ENCODE measurements at regions not wholly inside any gene's neighbourhood (a gene's known extent, or its start where the extent isn't known, plus 50 kb on each side); places are given as distances from the start of the nearest gene placed in this dataset.

GRCh38 chr13:22018076-22018835 is 347.4 kb downstream of the FGF9 start:
- H3K27me3 ChIP-seq (ENCODE audit: control insufficient read depth, insufficient read depth, low read length) = no peaks in the 10 kb centered on the region
- ATAC-seq (no peak), DNase-seq (ENCODE audit: low read depth, low spot score) (no peak)
- in situ Hi-C loops (cut with HindIII; ENCODE audit: low pct_unique_long_range_greater_than_20kb, low sequenced_read_pairs) (no loop called here), intact Hi-C loops (cut with micrococcal nuclease; ENCODE audit: unreplicated experiment) (no loop called here)
- H3K27ac ChIP-seq (ENCODE audit: low read length) = no peak overlapping the region
- no peaks in the 10 kb centered on the region for H3K36me3 ChIP-seq (ENCODE audit: control insufficient read depth, insufficient read depth, low read length)
- no TSS peak for BruUV-seq (replicated peaks)
- ChIA-PET POLR2A (no interaction called here), CTCF (no interaction called here)
- H3K4me1 ChIP-seq (ENCODE audit: control insufficient read depth, insufficient read depth, low read length) = no peaks in the 10 kb centered on the region
- no peaks in the 10 kb centered on the region for H3K9me3 ChIP-seq (ENCODE audit: control insufficient read depth, insufficient read depth, low read depth, low read length)
- no peak overlapping the region for H3K4me3 ChIP-seq (ENCODE audit: low read depth in 2 of 2, low read length in 2 of 2)
- no peak for TF ChIP-seq CTCF (IDR thresholded peaks at IDR 0.05)
- no peak for TF ChIP-seq SIN3A (IDR thresholded peaks at IDR 0.05; ENCODE audit: borderline replicate concordance, insufficient read depth, low read depth, low read length)
- no peak for TF ChIP-seq POLR2AphosphoS5 (IDR thresholded peaks at IDR 0.05; ENCODE audit: low read depth, low read length)
- no peak for TF ChIP-seq REST (IDR thresholded peaks at IDR 0.05; ENCODE audit: insufficient read depth in 1 of 2, low read depth in 2 of 2, low read length in 1 of 2)
- no peak for TF ChIP-seq TCF7L2 (IDR thresholded peaks at IDR 0.05; ENCODE audit: low read depth, low read length)

- ATAC-seq (no peak), DNase-seq (ENCODE audit: low read depth, low spot score) (no peak)
- intact Hi-C loops (cut with micrococcal nuclease; ENCODE audit: unreplicated experiment) = no loop called here
- Histone ChIP-seq H3K9me3 (ENCODE audit: control insufficient read depth, insufficient read depth, low read depth, low read length) (no peaks in the 10 kb centered on the region), H3K4me3 (ENCODE audit: low read depth in 2 of 2, low read length in 2 of 2) (no peak overlapping the region), H3K27ac (ENCODE audit: low read length) (no peak overlapping the region), H3K27me3 (ENCODE audit: control insufficient read depth, insufficient read depth, low read length) (no peaks in the 10 kb centered on the region), H3K36me3 (ENCODE audit: control insufficient read depth, insufficient read depth, low read length) (no peaks in the 10 kb centered on the region), H3K4me1 (ENCODE audit: control insufficient read depth, insufficient read depth, low read length) (no peaks in the 10 kb centered on the region)
- ChIA-PET CTCF (no interaction called here), POLR2A (no interaction called here)
- in situ Hi-C loops (cut with HindIII; ENCODE audit: low pct_unique_long_range_greater_than_20kb, low sequenced_read_pairs) = no loop called here
- no TSS peak for BruUV-seq (replicated peaks)
- TF ChIP-seq POLR2AphosphoS5 (IDR thresholded peaks at IDR 0.05; ENCODE audit: low read depth, low read length) = no peak
- no peak for TF ChIP-seq SIN3A (IDR thresholded peaks at IDR 0.05; ENCODE audit: borderline replicate concordance, insufficient read depth, low read depth, low read length)
- TF ChIP-seq CTCF (IDR thresholded peaks at IDR 0.05) = no peak
- no peak for TF ChIP-seq REST (IDR thresholded peaks at IDR 0.05; ENCODE audit: insufficient read depth in 1 of 2, low read depth in 2 of 2, low read length in 1 of 2)
- TF ChIP-seq TCF7L2 (IDR thresholded peaks at IDR 0.05; ENCODE audit: low read depth, low read length) = no peak
Measured at GRCh38 chr13:22018836-22019210, 347.9 kb downstream of the FGF9 start.
